ENCODE measurements at regions not wholly inside any gene's neighbourhood (a gene's known extent, or its start where the extent isn't known, plus 50 kb on each side); places are given as distances from the start of the nearest gene placed in this dataset.
"Not testable (repeated sequence)": the region's sequence is repeated elsewhere in the genome, so short reads cannot be mapped to it uniquely, and the experiment has no call there.

DNA sequence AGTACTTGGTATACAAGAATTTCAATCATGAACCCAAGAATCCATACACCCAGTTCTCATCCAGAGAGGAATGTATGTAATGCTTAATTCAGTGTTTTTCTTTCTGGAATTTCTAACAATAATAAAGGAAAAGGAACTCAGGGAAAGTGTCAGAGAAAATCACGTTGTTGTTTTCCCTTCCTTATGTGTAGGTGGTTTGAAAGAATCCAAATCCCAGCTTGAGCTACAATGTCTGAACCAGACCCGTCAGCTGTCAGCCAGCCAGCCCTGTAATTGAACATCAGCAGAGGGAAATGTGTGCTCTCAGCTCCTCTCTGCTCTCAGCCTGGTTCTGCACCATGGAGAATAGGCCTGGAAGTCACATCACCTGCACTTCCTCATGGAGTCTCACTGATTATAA lies 126.5 kb downstream of the TMEM30B start:
- no peak for DNase-seq

DNA sequence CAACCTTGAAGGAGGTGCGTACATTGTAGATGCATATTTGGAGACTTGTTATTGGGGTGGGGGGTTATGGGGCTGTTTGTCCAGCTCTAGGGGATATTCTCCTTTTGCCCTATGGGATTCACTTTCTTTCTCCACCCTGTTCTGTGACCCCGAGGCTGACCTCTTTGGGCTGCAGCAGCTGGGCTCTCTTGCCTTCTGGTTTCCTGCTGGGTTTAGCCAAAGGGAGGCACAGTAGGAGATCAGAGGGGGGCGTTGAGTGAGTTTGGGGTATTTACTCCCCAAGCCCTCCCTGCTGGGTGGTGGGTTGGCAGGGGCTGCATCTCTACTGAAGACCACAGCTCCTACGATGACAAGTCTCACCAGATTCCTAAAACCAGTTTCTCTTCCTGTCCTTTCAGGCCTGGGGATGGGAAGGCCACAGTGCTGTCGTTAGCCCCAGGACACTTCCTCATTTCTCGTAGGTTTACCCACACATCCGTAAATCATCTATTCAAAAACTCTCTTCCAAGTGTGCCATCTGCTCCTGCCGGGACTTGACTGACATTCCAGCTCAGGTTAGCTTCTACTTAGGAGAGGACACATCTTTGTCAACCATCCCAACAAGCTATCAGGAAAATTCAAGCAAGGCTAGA lies 127.1 kb downstream of the TMEM30B start:
- DNase-seq, result no peak

DNA sequence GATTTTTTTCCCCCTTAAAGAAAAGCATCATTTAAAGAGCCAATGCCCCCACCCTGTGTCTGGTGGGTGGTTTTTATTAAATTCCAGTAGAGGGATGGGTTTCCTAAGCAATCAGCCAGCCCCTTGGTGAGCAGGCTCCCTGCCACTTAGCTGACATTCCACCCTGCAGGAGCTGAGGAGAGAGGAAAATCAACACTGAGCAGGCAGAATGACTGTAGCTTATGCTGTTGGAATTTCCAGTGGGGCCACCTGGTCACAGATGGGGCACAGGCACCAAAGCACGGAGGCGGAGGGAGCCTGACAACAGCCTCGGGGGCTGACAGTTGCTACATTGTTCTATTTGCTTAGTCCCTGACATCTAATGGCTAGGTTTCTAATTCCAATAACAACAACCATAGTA lies 127.7 kb downstream of the TMEM30B start:
- no peak for DNase-seq

DNA sequence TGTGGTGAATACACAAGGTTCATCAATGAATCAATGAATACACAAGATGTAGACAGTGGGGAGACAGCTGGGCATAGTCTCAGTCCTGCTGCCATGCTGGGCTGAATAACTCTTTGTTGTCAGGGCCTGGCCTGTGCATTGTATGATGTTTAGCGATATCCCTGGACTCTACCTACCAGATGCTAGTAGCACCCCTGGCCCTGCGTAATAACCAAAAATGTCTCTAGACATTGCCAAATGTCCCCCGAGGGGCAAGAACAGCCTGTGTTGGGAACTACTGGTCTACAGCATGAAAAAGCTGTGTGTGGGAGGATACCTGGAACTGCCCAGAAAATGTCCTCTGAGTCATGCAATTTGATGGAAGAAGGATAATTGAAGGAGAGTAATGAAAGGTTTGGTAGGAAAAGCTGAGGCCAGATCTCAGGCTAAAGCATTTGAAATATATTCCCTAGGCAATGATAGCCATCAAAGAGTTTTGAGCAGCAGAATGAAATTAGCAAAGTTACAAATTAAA lies 128.2 kb downstream of the TMEM30B start:
- no peak for DNase-seq

DNA sequence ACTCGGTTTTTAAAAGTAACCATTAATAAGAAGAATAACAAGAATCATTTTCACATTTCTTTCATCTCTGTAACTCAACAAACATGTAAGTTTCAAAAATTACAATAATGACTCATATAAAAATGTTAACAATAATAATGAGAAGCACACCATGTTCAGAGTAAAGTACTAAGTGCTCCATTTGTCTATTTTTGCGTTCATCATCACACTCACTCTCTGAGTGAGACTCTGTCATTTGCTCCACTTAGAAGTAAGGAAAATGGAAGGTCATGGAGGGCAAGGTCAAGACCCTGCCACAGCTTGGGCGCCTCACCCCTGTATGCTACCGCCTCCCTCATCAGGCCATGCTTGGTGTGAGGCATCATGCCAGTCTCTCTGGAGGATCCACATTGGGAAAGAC lies 129.9 kb downstream of the TMEM30B start:
- DNase-seq, result no peak

DNA sequence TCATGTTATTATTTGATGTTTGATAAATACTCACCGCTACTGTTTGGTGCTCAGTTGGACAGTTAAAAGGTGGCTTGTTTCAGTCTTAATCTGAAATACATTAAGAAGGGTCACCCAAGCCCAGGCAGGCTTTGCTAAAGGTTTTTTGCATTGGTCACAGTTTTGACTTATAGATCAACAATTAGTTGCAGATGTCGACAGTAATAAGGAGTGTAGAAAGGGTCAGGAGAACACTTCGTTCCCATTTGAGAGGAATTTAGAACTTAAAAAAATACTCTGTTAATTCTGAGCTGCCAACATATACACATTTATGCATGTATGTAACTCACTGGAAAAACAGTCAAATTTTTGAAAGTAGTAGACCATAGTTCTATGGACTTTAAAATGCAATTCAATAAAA lies 130.3 kb downstream of the TMEM30B start:
- DNase-seq, result no peak

DNA sequence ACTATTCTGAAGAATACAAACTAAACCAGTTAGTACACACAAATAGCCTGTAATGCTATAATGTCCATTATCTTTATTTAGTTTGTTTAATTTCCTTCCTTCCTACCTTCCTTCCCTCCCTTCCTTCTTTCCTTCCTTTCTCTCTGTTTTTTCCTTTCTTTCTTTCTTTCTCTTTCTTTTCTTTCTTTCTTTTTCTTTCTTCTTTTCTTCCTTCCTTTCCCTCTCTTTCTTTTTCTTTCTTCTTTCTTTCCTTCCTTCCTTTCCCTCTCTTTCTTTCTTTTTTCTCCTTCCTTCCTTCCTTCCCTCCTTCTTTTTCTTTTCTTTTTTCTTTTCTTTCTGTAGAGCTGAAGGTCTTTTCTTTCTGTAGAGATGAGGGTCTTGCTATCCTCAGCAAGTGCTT lies 131.2 kb downstream of the TMEM30B start:
- DNase-seq, result no peak

DNA sequence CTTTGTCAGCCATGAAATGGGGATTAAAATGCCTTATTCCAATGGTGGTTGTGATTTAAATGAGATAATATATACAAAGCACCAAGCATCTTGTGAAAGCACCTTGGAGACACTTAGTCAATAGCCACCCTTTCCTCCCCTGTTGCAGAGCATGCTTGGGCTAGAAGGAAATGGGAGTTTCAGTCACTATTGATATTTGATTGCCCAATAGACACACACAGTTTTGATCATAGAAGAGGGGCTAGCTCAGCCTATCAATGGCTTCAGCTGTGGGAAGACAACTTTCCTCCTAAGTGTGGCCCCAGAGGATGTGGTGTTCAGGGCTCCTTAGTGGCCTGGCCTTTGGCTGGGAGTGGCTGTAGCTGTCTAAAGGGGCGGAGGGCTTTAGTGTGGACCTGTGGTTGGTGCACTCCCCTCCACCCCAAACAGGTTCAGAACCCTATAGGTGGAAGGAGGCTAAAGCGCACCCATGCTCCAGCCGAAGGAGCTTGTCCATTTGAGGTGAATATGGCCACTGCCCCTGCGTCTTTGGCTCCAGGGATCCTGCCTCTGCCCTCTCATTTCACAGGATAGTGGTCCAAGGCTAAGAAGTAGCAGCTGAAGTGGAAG lies 132.3 kb downstream of the TMEM30B start:
- DNase-seq, result no peak

DNA sequence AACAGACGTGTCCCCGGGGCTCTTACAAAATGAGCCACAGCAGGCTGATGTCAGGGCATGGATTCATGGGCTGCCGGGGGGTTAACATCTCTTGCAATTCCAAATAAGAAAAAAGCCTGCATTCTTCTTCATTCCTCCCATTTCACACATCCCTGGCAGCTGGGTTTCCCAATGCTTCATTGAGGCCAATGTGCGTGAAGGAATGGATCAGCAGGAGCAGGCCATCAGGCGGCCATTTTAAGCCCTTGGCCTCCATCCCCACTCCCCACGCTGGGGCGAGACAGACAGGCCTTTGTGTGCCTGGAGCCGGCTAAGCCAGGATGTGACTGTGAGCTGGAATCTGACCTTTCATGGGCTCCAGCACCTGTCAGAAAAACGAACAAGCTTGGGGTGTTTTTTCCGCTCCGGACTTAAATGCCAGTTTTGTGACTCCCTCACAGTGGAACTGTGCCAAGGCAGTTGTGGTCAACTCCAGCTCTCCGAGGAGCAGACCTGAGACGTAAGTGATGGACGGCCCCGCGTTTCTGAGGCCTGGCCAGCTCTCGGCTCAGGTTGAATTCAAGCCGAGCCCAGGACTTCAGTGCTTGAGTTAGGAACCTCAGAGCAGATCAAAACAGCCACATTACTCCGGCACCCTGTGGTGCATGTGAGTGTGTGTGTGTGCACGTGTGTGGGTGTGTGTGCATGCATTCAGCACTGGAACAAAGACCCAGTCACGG lies 133.1 kb downstream of the TMEM30B start:
- no peak for DNase-seq

DNA sequence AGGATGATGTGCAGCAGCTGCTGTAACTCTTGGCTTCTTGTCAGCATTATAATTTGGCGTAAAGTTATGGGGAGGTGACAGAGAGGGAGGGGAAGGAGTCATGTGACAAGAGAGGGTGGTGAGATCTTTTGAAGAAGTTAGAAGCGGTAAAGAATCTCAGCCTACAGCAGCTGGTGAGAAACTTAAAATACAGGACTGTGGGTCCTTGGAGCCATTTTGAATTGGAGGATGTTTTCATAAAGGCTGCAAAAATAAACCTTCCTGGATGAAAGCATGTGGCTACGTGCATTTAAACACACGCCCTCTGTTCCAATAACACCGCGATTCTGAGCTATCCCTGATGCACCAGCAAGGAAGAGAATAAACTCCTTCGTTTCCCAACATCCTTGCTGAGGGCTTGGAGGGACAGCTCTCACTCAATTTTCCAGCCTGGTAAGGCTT lies 133.7 kb downstream of the TMEM30B start:
- no peak for DNase-seq

DNA sequence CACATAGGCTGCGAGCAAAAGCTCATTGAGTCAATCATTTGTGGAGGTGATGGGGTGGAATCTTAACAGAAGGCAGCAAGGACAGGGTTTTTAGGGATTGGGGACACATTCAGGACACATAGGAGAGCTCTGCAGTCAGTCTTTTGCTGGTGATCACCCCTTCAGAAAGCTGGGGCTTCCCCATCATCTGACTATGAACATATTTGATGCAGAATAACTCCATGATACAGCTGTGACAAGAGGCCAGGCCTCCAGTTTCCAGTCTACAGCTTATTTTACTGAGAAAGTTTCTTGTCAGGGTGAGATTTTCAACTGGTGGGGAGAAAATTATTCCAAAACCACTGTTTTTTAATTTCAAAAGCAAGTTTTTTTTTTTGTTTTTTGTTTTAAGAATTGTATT lies 134.2 kb downstream of the TMEM30B start:
- DNase-seq, result no peak

DNA sequence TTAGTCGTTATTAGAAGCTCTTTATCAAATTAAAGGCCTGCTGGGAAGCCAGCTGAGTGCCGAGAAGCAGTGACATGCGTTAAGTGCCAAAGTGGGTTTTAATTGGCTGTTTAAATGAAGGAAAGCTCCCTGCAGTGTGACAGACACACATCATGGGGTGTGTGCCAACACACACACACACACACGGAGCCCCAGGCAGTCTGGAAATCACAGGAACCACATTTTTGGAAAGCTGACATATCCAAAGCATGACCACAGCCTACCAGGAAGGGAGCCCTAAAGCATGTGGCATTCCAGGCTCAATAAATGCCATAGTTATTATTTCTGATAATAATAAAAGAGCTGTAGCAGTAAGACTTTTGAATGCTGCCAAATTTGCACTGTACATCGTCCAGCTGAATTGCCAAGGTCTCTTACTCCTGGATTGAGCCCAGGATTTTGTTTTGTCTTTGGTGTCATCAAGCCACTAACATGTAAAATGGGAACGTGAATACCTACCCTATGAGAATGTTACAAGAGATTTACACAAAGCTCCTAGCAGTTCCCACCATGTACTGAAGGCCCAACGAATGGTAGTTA lies 135.1 kb downstream of the TMEM30B start:
- DNase-seq, result peak; percentile 74

DNA sequence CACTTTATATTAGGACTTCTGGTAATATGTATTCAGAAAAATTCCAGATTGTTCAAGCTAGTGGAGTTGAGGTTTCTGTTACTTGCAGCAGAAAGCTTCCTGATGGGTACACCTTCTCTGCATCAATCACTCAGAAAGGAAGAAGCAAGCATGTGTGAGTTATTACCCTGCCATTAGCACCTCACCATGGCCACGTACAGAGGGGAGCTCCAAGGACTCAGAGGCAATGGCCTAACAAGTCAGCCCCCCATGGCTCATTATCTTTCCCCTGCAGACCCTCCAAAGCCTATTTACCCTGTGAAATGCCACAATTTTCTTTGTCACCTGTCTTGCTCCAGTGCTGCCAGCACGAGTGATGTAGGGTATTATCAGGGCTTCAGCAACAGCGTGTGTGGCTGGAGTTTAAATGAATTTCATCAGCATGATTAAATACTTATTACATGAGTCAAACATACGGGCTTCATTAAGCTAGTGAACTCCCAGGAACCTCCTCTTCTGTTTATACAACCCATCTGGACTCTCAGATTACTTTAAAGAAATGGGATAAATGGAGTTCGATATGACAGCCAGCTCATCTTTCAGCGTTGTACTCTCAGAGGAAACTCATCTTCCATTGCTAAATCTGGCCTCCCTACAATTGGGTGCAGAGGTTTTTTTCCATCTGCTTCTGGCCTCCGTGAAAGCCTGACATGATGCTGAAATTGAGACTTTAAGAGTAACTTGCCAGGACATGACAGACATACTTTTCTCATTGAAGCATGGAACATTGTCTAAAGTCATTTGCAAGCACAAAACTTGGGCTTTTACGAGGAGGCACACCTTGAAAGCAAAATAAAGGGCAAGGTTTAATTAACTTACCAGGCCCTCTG lies 135.9 kb downstream of the TMEM30B start:
- no peak for DNase-seq

DNA sequence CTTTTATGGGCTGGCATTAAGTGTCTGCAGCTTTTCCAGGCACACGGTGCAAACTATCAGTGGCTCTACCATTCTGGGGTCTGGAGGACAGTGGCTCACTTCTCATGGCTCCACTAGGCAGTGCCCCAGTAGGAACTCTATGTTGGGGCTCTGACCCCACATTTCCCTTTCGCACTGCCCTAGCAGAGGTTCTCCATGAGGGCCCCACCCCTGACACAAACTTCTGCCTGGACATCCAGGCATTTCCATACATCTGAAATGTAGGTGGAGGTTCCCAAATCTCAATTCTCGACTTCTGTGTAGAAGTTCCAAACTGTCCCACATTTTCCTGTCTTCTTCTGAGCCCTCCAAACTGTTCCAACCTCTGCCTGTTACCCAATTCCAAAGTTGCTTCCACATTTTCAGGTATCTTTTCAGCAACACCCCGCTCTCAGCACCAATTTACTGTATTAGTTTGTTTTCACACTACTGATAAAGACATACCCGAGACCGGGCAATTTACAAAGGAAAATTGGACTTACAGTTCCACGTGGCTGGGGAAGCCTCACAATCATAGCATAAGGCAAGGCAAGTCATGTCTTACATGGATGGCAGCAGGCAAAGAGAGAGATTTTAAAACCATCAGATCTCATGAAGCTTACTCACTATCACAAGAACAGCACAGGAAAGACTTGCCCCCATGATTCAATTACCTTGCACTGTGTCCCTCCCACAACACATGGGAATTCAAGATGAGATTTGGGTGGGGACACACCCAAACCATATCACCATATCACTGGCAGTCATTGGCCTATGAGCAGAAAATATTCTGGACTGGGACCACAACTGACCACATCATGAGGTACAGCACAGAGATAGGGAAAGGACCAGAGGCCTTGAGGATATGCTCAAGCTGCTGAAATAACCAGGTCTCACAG lies 136.8 kb downstream of the TMEM30B start:
- not testable (repeated sequence) for DNase-seq

DNA sequence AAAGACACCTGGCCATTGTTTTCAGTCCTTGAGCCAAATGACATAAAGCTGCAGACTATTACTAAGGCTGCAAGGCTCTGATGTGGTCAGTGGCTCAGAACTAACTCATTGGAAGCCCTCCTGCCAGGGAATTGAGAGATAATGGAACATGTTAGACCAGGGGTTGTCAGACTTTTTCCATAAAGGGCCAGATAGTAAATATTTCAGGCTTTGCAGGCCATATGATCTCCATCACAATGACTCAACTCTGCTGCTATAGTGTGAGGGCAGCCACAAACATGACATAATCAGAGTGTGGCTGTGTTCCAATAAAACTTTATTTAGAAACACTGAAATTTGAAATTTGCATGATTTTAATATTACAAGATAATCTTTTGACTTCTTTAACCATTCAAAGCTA lies 140.3 kb downstream of the TMEM30B start:
- no peak for DNase-seq

DNA sequence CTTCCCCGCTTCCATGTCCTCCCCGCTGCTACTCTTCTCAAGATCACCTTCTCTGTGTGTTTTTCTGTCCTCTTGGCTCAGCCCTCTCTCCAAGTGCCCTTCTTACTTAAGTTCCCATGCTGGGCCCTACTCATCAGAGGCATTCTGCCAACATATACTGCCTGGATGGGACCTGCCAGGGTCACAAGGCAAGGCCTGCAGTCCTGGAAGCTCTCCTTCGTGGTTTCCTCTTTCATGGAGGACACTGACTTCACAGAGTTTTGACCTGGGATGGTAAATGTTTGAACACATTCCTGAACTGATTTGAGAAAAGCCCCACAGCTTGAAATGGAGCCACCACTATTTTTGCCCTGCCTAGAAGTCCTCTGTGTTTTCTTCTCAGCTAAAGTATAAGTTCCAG lies 140.9 kb downstream of the TMEM30B start:
- no peak for DNase-seq

DNA sequence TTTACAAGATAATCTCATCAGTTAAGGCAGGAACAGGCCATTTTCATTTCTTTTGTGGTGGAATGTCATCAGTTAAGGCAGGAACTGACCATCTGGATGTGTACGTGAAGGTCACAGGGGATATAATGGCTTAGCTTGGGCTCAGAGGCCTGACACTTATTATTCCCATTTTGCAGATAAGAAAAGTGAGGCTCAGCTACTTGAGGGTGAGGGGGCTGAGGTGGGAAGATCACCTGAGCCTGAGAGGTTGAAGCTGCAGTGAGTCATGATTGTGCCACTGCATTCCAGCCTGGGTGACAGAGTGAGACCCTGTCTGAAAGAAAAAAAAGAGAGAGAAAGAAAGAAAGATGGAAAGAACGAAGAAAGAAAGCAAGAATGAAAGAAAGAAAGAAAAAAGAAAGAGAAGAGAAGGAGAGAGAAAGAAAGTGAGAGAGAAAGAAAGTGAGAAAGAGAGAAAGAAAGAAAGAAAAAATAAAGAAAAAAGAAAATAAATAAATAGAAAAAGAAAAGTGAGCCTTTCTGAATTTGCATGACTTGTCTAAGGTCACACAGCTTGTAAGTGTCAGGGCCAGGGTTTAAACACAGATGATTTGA lies 142.0 kb downstream of the TMEM30B start:
- DNase-seq, result no peak

DNA sequence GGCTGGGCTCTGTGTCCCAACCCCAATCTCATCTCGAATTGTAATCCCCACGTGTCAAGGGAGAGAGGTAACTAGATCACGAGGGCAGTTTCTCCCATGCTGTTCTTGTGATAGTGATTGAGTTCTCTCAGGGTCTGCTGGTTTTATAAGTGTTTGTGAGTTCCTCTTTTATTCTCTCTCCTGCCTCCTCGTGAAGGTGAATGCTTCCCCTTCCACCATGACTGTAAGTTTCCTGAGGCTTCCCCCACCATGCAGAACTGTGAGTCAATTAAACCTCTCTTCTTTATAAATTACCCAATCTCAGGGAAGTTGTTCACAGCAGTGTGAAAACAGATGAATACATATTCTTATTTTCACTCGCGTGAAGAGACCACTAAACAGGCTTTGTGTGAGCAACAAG lies 148.2 kb downstream of the TMEM30B start:
- no peak for DNase-seq

DNA sequence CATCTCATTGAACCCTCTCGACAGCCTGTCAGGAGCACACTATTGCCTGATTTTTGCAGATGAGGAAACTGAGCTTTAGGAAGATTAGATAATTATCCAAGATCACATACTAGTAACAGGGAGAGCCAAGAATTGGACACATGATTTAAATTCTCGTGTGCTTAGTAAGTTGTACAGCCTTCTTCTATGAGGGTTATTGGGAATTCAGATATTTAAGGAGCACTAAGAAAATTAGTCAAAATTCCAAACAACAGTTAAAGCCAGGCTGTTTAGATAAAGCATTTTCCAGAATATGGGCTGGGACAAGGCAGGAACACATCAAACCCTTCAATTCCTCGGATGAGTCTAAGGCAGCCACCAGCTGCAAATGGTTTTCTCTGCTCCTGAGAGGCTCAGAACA lies 148.8 kb downstream of the TMEM30B start:
- no peak for DNase-seq

DNA sequence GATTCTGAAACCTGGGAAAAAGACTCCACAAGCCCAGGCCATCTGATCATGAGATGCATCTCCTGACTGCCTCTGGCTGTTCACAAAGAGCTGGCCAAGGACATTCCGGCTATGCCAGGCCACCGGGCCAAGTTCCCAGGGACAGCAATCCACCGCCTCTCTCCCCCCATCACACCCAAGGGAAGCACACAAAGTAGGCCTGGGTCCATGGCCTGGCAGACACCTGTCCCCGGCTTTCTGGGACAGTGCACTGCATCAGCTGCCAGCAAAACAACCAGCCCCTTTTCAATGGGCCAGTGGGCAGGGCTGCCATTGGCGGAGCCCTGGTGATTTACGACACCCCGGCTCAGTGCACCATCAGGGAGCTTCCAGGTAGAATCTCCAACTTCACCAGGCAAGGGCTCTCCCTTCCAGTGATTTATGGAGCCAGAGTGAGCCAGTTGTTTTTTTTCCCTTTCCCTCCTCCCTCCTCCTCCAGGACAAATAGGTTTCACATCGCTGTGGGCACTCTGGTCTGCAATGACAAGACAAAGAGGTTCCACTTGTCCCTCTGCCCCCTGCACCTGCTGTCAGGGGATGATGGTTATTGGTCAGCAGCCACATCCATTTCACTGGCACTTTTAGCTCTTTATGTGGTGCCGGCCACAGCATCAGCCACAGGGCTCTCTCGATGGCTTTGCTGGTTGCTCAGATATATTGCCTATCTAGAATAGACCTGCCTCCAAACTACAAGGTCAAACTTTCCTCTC lies 149.6 kb downstream of the SLC38A6 start:
- DNase-seq, result no peak
